GM18909 (cell line): ENCODE measurements at regions not wholly inside any gene's neighbourhood (a gene's known extent, or its start where the extent isn't known, plus 50 kb on each side); places are given as distances from the start of the nearest gene placed in this dataset.

Experiments
- ATAC-seq: cut with Tn5 transposase; IDR thresholded peaks from one replicate; pipeline ENCODE4 v1.9.1; 2021; ENCODE audit warnings: mild to moderate bottlenecking; ENCODE audit not compliant: unreplicated experiment, poor library complexity

DNA sequence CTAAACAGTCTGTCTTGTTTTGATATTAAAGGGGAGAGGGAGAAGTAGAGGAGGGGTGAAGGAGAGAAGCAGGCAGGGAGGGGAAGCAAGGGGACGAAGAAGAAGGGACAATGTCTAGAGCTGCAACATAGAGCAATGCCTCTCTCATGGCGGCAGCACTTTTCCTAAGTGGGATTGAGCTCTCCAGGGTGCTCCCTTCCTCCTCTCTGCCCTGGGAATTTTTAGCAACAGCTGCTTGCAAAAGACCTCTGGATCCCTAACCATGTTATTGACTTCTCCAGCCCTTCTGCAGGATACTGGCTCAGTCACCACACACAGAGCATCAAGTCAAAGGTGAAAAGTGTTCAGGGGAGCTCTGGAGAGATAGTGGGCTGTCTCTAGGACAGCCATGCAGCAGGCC, 734.9 kb downstream of the EPHA4 start:
- no peak for ATAC-seq

DNA sequence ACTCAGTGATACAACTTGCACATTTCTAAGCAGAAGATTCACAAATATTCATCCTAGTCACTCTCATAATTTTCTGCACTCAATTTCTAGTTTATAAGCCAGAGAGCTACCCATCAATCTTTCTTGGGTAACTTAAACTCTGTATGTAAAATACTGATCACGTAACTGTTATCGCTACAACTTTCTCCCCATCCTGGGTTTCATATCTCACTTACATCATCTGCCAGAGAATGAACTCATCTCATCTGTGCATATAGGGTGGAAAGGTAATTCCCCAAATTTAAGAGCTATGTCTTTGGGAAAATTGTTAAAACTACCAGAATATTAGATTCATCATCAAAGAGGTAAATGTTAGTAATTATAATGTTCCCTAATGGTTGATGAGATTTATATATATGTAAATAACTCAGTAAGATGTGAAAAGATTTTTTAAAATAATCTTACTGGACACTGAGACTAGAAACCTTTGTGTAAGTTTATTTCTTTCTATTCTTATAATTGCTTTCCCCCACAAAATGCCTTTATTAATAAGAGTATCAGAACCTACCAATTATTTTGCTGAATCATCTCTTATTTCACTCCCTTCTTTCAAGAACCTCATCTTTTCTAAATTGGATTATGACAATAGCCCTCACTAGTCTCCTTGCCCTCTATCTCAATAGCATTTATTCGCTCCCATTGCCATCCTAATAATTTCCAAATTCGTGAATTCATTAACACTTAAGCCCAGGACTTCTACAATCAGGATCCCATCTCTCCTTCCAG, 729.0 kb downstream of the EPHA4 start:
- no peak for ATAC-seq

DNA sequence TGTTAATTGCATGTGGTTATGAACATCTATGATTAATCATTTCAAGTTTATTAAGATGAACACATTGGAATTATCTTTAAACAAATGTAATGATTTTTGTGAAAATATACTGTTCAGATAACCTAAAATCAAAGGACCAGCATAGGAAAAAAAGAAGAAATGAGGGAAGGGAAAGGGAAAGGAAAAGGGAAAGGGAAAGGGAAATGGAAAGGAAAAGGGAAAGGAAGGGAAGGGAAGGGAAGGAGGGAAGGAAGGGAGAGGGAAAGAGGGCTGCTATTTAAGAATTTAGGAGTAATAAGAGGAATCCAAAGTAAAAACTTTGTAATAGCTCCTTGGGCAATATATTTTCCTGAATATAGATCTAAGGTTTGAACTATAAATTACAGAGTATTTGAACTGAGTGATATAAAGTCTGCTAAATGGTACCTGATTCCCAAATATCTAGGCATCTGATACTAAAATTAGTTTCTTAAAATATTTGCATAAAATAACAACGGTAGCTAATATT, 726.3 kb downstream of the EPHA4 start:
- no peak for ATAC-seq

- ATAC-seq = no peak
Observed at GRCh38 chr2:220847006-220847405, 725.1 kb downstream of the EPHA4 start.

- no peak for ATAC-seq
Observed at GRCh38 chr2:220847589-220847988, 724.5 kb downstream of the EPHA4 start.

- ATAC-seq = no peak
Observed at GRCh38 chr2:220849433-220849832, 722.7 kb downstream of the EPHA4 start.

GRCh38 chr2:220850116-220850515, 722.0 kb downstream of the EPHA4 start:
- ATAC-seq = no peak

DNA sequence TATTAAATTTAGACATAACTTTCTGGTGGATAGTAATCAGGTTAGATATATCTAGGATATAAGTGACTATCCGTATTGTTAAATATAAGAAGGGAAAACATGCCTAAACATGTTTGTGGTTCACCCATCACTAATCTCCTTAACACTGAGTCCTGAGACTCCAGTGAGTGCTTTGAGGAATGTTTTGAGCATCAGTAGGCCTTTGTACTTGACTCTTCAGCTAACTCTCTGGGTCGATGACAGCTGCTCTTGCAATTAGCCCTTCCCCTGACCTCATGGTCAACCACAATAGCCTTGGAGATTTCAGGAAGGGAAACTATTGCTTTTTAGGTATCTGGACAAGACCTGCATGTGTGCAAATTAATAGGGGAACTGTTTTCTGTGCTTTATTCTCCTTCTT, 716.8 kb downstream of the EPHA4 start:
- no peak for ATAC-seq

GRCh38 chr2:220856486-220856885, 715.6 kb downstream of the EPHA4 start:
- ATAC-seq = no peak

GRCh38 chr2:220857368-220857767, 714.7 kb downstream of the EPHA4 start:
- ATAC-seq = no peak

DNA sequence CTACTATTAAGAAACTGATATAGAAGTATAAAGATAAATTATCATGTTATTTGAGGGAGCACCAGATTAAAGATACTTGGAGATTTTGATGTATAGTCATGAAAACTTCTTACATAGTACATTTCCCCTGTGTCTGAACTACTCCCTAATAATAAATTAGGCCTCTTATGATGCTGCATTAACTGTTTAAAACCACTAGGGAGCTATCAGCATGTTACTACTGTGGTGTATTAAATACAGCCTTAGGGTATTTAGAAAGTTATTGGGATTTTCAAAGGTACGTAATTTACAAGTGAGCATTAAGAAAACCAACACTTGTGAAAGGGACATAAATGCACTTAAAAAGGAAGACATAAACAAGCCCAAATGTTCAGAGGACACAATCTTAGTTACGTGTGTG, 714.0 kb downstream of the EPHA4 start:
- ATAC-seq = no peak

DNA sequence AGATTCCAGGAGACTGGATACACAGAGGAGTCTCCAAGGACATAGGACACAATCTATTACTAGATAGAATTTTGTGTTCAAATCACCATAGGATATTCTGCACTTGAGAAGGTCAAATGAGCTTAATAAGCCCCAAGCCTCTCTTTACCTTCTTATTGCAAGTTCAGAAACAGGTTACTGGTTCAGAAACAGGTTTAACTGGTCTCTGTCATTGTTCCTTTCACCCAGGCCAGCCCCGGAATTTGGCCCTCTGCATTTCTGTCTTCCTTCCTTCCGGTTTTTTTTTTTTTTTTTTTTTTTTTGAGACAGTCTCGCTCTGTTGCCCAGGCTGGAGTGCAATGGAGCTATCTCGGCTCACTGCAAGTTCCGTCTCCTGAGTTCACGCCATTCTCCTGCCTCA, 700.2 kb downstream of the EPHA4 start:
- no peak for ATAC-seq

GRCh38 chr2:220876080-220876824, 695.9 kb downstream of the EPHA4 start:
- no peak for ATAC-seq

- ATAC-seq = no peak
Observed at GRCh38 chr2:220877491-220877890, 694.6 kb downstream of the EPHA4 start.

- ATAC-seq = no peak
Observed at GRCh38 chr2:220877897-220878296, 694.2 kb downstream of the EPHA4 start.

DNA sequence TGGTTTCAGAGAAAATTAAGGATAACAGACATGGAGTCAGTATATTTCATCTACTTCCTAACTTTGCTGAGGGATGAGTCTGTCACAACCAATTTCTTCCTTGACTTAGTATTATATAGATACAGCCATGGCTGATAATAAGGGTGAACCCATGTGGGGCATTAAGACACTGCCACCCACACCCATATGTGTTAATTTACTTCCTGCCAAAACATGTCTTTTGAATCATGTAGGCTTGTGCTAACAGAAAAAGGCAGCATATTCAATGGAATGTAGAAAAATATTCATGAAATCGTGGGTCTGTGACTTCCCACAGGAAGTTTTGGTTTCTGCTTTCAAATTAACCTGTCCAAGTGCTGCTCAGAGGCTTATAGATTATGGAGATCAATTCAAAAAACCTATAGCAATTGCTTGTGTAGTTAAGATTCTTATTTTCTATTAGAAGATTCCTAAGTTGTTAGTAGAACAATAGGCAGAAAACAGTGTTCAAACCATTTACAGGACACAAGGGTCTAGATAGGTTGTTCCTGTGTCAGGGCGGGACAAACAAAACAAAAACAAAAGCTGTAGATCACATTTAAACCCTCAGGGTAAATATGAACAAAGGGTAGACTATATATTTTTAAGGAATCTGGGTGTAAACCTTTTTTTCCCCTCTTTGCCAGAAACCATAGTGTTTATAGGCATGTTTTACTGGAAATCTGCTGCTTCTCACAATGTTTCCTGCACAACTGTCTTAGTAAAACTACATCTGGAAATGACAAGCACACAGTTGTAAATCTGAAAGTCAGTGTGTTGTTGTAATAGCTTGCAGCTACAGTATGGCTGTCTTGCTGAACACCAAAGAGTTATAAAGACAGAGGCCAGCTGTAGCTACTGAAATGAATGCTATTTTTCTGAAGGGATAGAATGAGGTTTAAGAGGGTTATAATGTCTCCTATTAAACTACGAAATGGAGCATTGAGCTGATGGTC, 691.2 kb downstream of the EPHA4 start:
- ATAC-seq = no peak

DNA sequence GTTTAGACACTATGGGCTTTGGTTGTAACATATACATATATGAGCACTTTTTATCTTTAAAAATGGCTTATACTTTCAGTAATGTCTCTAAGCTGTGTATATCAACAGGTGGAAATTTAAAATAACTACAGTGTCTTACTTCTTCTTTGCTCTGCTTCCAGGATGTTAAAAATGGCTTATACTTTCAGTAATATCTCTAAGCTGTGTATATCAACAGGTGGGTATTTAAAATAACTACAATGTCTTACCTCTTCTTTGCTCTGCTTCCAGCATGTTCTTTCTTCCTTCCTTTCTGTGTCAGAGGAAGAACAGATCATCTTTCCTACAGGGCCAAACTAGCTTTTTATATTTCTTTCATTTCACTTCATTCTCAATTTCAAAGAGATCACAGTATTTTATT, 689.6 kb downstream of the EPHA4 start:
- no peak for ATAC-seq

DNA sequence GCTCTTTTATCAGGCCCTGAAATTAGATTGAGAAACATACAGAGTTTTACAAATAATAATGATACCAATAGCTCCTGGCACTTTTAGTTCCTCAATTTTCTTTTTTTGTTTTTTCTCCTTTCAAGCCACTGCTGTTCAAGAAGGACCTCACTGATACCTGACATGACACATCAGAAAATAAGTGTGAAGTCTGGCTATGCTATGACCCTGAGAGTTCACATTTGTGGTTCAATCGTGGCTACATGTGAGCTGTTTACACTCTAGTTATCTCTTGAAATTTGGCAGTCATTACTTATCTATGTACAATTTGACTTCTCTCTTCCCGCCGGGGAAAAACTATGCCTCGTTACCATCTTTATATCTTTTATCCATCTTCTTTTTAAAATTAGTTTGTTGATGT, 686.5 kb downstream of the EPHA4 start:
- ATAC-seq = no peak

DNA sequence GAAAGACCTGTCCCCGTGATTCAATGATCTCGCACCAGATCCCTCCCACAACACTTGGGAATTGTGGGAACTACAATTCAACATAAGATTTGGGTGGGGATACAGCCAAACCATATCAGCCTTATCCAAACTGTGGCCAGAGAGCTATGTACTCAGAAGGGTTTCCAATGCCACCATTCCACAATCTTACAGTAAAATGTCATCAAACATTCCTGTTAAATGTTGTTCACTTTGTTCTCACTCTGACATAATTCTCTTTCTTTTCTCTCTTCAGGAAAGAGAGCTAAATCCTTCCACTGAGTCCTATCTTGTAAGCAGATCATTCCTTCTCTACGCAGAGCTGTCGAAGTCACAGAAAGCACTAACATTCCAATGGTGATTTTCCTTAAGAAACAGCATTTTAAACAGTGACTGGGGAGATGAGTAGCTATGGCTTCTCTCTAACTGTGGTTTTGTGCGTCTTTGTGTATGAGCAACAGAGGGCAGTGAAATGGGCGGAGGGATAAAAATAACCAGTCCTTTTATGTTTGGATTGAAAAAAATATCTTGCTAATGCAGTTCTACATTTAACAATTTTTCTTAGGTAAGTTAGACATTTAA, 684.7 kb downstream of the EPHA4 start:
- no peak for ATAC-seq

GRCh38 chr2:220887876-220888275, 684.2 kb downstream of the EPHA4 start:
- ATAC-seq = no peak
